K562 (cell line): ENCODE measurements at regions not wholly inside any gene's neighbourhood (a gene's known extent, or its start where the extent isn't known, plus 50 kb on each side); places are given as distances from the start of the nearest gene placed in this dataset.

ENCODE experiments used
- ATAC-seq: fragments of 200-7000 bp; cut with Tn5 transposase; 3 replicates; pipeline ENCODE4 v1.9.1; 2020; ENCODE audit warnings: moderate library complexity
- BruUV-seq: library from RNA; stranded (reverse); fragments of 400-500 nt; replicated peaks from 2 replicates; lab custom pipeline; 2021; lab: Mats Ljungman, UMichigan
- CTCF ChIA-PET: fragments of 300-600 bp; formaldehyde crosslinking; extraction: SDS; loops from one replicate; lab custom pipeline; 2021; ENCODE audit warnings: low intra/inter-chr PET ratio; lab: Yijun Ruan, JAX
- POLR2A ChIA-PET: fragments of 300-600, 350-650 bp; sonication (Branson Sonifier 250); formaldehyde crosslinking; extraction: SDS; loops from one replicate; lab custom pipeline; 2021; ENCODE audit warnings: antibody characterized with exemption, inconsistent platforms; lab: Yijun Ruan, JAX
- DNase-seq, 4 experiments: peaks; one replicate each; pipeline versions ENCODE4 v3.0.0 to v3.0.0-alpha.2; 2011 to 2018; ENCODE audit warnings: low spot score in 3 of 4, mixed read lengths in 3 of 4; ENCODE audit errors: extremely low read depth in 1 of 4
- FAIRE-seq: peaks from 2 replicates; lab custom pipeline; 2011; peaks lifted over from hg19 to GRCh38; lab: Jason Lieb, UNC
- H2AFZ ChIP-seq: 2 replicates; pipeline ENCODE4 v1.6.0; 2011; ENCODE audit warnings: low read depth, low read length, control low read depth, inconsistent platforms
- H3K27ac ChIP-seq: fragments of 200-600 bp; 3 replicates; pipeline ENCODE4 v1.8.0; 2011; ENCODE audit warnings: low read depth, mild to moderate bottlenecking, control low read depth, inconsistent platforms, low read length, moderate library complexity, mixed read lengths; ENCODE audit errors: extremely low read depth
- H3K27me3 ChIP-seq, 2 experiments: fragments of 300-600 bp in 1 of 2; 2 replicates in 1 of 2; 3 replicates in 1 of 2; pipeline versions ENCODE4 v1.6.0 to v1.8.0; 2011; ENCODE audit warnings: inconsistent platforms in 2 of 2, low read length in 2 of 2, mild to moderate bottlenecking in 1 of 2, mixed read lengths in 1 of 2, moderate library complexity in 1 of 2; ENCODE audit not compliant: control insufficient read depth in 2 of 2, insufficient read depth in 2 of 2
- H3K36me3 ChIP-seq: fragments of 300-600 bp; 3 replicates; pipeline ENCODE4 v1.8.0; 2011; ENCODE audit warnings: mild to moderate bottlenecking, low read length, inconsistent platforms; ENCODE audit not compliant: control insufficient read depth, insufficient read depth
- H3K4me1 ChIP-seq, 2 experiments: fragments of 200-600 bp in 1 of 2; replicated peaks in 1 of 2; 2 replicates in 1 of 2; 3 replicates in 1 of 2; pipeline versions ENCODE4 v1.5.1 to v1.8.0; 2011; ENCODE audit warnings: inconsistent platforms in 2 of 2, low read length in 2 of 2, mild to moderate bottlenecking in 1 of 2, mixed read lengths in 1 of 2, moderate library complexity in 1 of 2; ENCODE audit not compliant: control insufficient read depth in 2 of 2, insufficient read depth in 2 of 2
- H3K4me2 ChIP-seq: 2 replicates; pipeline ENCODE4 v1.6.1; 2011; ENCODE audit warnings: low read length, control low read depth, inconsistent platforms, mixed read lengths; ENCODE audit not compliant: insufficient read depth
- H3K4me3 ChIP-seq: fragments of 200-600 bp; sonication (generic), shearing (Covaris generic); 2 replicates; pipeline ENCODE4 v1.5.1; 2016; ENCODE audit warnings: control low read depth, inconsistent platforms
- H3K79me2 ChIP-seq: fragments of 200-600 bp; 3 replicates; pipeline ENCODE4 v1.8.0; 2011; ENCODE audit warnings: low read length, inconsistent platforms; ENCODE audit not compliant: control insufficient read depth, insufficient read depth
- H3K9ac ChIP-seq, 2 experiments: 2 replicates each; pipeline versions ENCODE4 v1.6.0 to v1.6.1; 2011; ENCODE audit warnings: low read depth in 2 of 2, low read length in 2 of 2, control low read depth in 1 of 2, inconsistent platforms in 1 of 2, mild to moderate bottlenecking in 1 of 2, mixed read lengths in 1 of 2; ENCODE audit not compliant: insufficient read depth in 1 of 2
- H3K9me1 ChIP-seq: one replicate; pipeline ENCODE4 v1.6.0; 2011; ENCODE audit warnings: inconsistent platforms, mild to moderate bottlenecking, low read length, moderate library complexity; ENCODE audit not compliant: control insufficient read depth, insufficient read depth
- H3K9me3 ChIP-seq: replicated peaks from 2 replicates; pipeline ENCODE4 v1.5.1; 2011; ENCODE audit warnings: low read depth, low read length, inconsistent platforms; ENCODE audit not compliant: control insufficient read depth, insufficient read depth
- H4K20me1 ChIP-seq: replicated peaks from 2 replicates; pipeline ENCODE4 v1.6.1; 2011; ENCODE audit warnings: low read length, inconsistent platforms, mixed read lengths; ENCODE audit not compliant: control insufficient read depth, insufficient read depth
- CC2D1A ChIP-seq: fragments of 450-650 bp; IDR thresholded peaks from 2 replicates; pipeline ENCODE4 v1.6.1; 2017; ENCODE audit warnings: mild to moderate bottlenecking
- CTBP1 ChIP-seq: fragments of 450-650 bp; IDR thresholded peaks from 2 replicates; pipeline ENCODE4 v1.6.1; 2016; ENCODE audit warnings: borderline replicate concordance
- E2F6 ChIP-seq, 2 experiments: IDR thresholded peaks; 2 replicates each; pipeline ENCODE4 v1.6.1; 2011; ENCODE audit warnings: borderline replicate concordance in 1 of 2, control low read depth in 1 of 2, low read depth in 1 of 2, low read length in 1 of 2, mild to moderate bottlenecking in 1 of 2, mixed read lengths in 1 of 2, moderate library complexity in 1 of 2; ENCODE audit not compliant: insufficient read depth in 1 of 2, insufficient read length in 1 of 2, poor library complexity in 1 of 2, severe bottlenecking in 1 of 2; ENCODE audit errors: extremely low read depth in 1 of 2
- HSF4 ChIP-seq: fragments of 250-450 bp; sonication (Bioruptor Pico); IDR thresholded peaks from 2 replicates; pipeline ENCODE4 v2.1.2; 2022; ENCODE audit warnings: mild to moderate bottlenecking, moderate library complexity, borderline replicate concordance
- KLF1 ChIP-seq: fragments of 450-650 bp; IDR thresholded peaks from 2 replicates; pipeline ENCODE4 v1.6.1; 2016; ENCODE audit warnings: missing genetic modification characterization, missing compliant biosample characterization
- KLF13 ChIP-seq: fragments of 450-650 bp; IDR thresholded peaks from 2 replicates; pipeline ENCODE4 v1.6.1; 2016; ENCODE audit warnings: missing genetic modification characterization, low read depth, mild to moderate bottlenecking, missing compliant biosample characterization, moderate library complexity, borderline replicate concordance
- MEF2A ChIP-seq: IDR thresholded peaks from 2 replicates; pipeline ENCODE4 v1.6.1; 2011; ENCODE audit warnings: low read depth, mild to moderate bottlenecking, low read length, moderate library complexity; ENCODE audit not compliant: control insufficient read depth
- MYC ChIP-seq, 2 experiments: fragments of 250-450 bp in 1 of 2; sonication (Bioruptor Pico) in 1 of 2; IDR thresholded peaks; 2 replicates each; pipeline versions ENCODE4 v1.5.1 to v1.6.1; 2012 to 2021; ENCODE audit warnings: low read depth in 2 of 2, borderline replicate concordance in 1 of 2, improper control_type of control experiment in 1 of 2, low read length in 1 of 2, mild to moderate bottlenecking in 1 of 2, moderate library complexity in 1 of 2
- NFRKB ChIP-seq: fragments of 450-650 bp; IDR thresholded peaks from 2 replicates; pipeline ENCODE4 v1.6.1; 2016; ENCODE audit warnings: low read depth
- PHF8 ChIP-seq: fragments of 200-600 bp; sonication (generic); IDR thresholded peaks from 2 replicates; pipeline ENCODE4 v1.6.1; 2012; ENCODE audit warnings: mixed run types, mild to moderate bottlenecking, inconsistent platforms, low read length, moderate library complexity, borderline replicate concordance
- POLR2A ChIP-seq: fragments of 450-650 bp; conservative IDR thresholded peaks from 2 replicates; pipeline ENCODE4 v1.6.1; 2016
- RBFOX2 ChIP-seq: fragments of 200-400 bp; formaldehyde crosslinking; IDR thresholded peaks from 2 replicates; pipeline ENCODE4 v1.6.1; 2017; ENCODE audit warnings: low read depth, mild to moderate bottlenecking, low read length, moderate library complexity
- RBM25 ChIP-seq: fragments of 200-400 bp; formaldehyde crosslinking; IDR thresholded peaks from 2 replicates; pipeline ENCODE4 v1.6.1; 2018; ENCODE audit warnings: low read length, low read depth, moderate library complexity; ENCODE audit not compliant: severe bottlenecking
- SUPT5H ChIP-seq: fragments of 450-650 bp; IDR thresholded peaks from 2 replicates; pipeline ENCODE4 v1.6.1; 2016
- TAF1 ChIP-seq: IDR thresholded peaks from 2 replicates; pipeline ENCODE4 v1.6.1; 2011; ENCODE audit warnings: mild to moderate bottlenecking, low read length, moderate library complexity; ENCODE audit not compliant: insufficient read depth, control insufficient read depth, severe bottlenecking; ENCODE audit errors: extremely low read depth
- TAF9B ChIP-seq: fragments of 450-650 bp; IDR thresholded peaks from 2 replicates; pipeline ENCODE4 v1.6.1; 2018; ENCODE audit warnings: mild to moderate bottlenecking; ENCODE audit not compliant: partially characterized antibody
- TFAP4 ChIP-seq: sonication (generic); formaldehyde crosslinking; IDR thresholded peaks from 2 replicates; pipeline ENCODE4 v1.8.0; 2022; ENCODE audit warnings: missing genetic modification reagents, mild to moderate bottlenecking, moderate library complexity, borderline replicate concordance
- ZNF263 ChIP-seq: sonication (generic); formaldehyde crosslinking; IDR thresholded peaks from 2 replicates; pipeline ENCODE4 v1.8.0; 2022; ENCODE audit warnings: mild to moderate bottlenecking, missing genetic modification reagents, borderline replicate concordance
- WGBS: fragments of 100-300 bp; shearing (Covaris generic); methylation state at CpG from one replicate; pipeline ENCODE4 v1.1.6; 2016; ENCODE audit warnings: low coverage, mixed read lengths; ENCODE audit not compliant: insufficient coverage; ENCODE audit errors: missing lambda C conversion rate; 5-methylcytosine and 5-hydroxymethylcytosine counted together
- in situ Hi-C: fragments of 300-500 bp; cut with MboI; formaldehyde crosslinking; loops from 4 replicates; pipeline ENCODE4 v1.15.0; 2018; ENCODE audit warnings: inconsistent platforms, mixed read lengths
- intact Hi-C: fragments of 100-400 bp; cut with micrococcal nuclease; formaldehyde crosslinking; loops from 2 replicates; pipeline ENCODE4 v1.14.2; 2022

- ATAC-seq (peak; percentile 87), FAIRE-seq (peak; percentile 88), DNase-seq (peak; percentile 41 to 74 (median 58))
- H3K79me2 ChIP-seq: peaks cover 25% of the 10 kb centered on the region
- H3K4me2 ChIP-seq: peak overlapping the region; percentile 81
- peaks cover 7 to 31% of the 10 kb centered on the region in 2 experiments for H3K27me3 ChIP-seq
- ChIA-PET CTCF (no interaction called here), POLR2A (interaction anchor here (0.5 to 1.0 kb wide), 3 partner anchors 10 to 71 kb away, joined by 3 to 5 read pairs (median 3); no protein-coding TSS in a partner anchor)
- H2AFZ ChIP-seq: peak overlapping the region; percentile 57
- intact Hi-C loops (no loop called here), in situ Hi-C loops (no loop called here)
- H3K9ac ChIP-seq: peak overlapping the region; percentile 61 to 92
- H3K4me1 ChIP-seq: peaks cover 0 to 30% of the 10 kb centered on the region in 2 experiments; a peak in 3 of 5 replicates
- no peaks in the 10 kb centered on the region for H3K9me1 ChIP-seq
- no peaks in the 10 kb centered on the region for H3K9me3 ChIP-seq
- peak overlapping the region; percentile 48; the same call in 2 of the 3 replicates for H3K27ac ChIP-seq
- peak overlapping the region; percentile 46 for H3K4me3 ChIP-seq
- H3K36me3 ChIP-seq: peaks cover 6% of the 10 kb centered on the region; the same call in 2 of the 3 replicates
- H4K20me1 ChIP-seq: no peaks in the 10 kb centered on the region; the same call in 1 of the 2 replicates
- WGBS: 7% methylated on average over 25 of the region's 25 CpGs
- TSS peak; percentile 86 for BruUV-seq
- TF ChIP-seq NFRKB: 0 out of 2 replicates have a peak, but pooled peaks have one; percentile 25
- TF ChIP-seq POLR2A: peak; percentile 81
- peak; percentile 74; the same call in 1 of the 2 replicates for TF ChIP-seq CTBP1
- peak; percentile 46; the same call in 1 of the 2 replicates for TF ChIP-seq PHF8
- TF ChIP-seq MYC (IDR thresholded peaks at IDR 0.05; ENCODE audit: low read depth, low read length): peak; percentile 11; the same call in 1 of the 2 replicates
- no peak for TF ChIP-seq MYC (CRISPR knock-in tag; IDR thresholded peaks at IDR 0.05; ENCODE audit: borderline replicate concordance, low read depth)
- TF ChIP-seq RBM25: peak; percentile 81
- TF ChIP-seq SUPT5H: peak; percentile 60
- no peak for TF ChIP-seq MEF2A
- TF ChIP-seq TFAP4 (CRISPR knock-in tag): 0 out of 2 replicates have a peak, but pooled peaks have one; percentile 18
- TF ChIP-seq CC2D1A: peak; percentile 83
- peak; percentile 94 for TF ChIP-seq ZNF263
- no peak for TF ChIP-seq HSF4 (CRISPR knock-in tag)
- peak; percentile 74 for TF ChIP-seq TAF9B
- TF ChIP-seq KLF13 (tag): peak; percentile 49; the same call in 1 of the 2 replicates
- TF ChIP-seq E2F6 (IDR thresholded peaks at IDR 0.05; ENCODE audit: borderline replicate concordance in 1 of 2, extremely low read depth in 1 of 2, insufficient read depth in 1 of 2, insufficient read length in 1 of 2, low read depth in 1 of 2, low read length in 1 of 2, poor library complexity in 1 of 2, severe bottlenecking in 1 of 2): peak in 1 of 2 experiments; percentile 36
- TF ChIP-seq TAF1: peak; percentile 34
- peak; percentile 48 for TF ChIP-seq RBFOX2
- peak; percentile 85 for TF ChIP-seq KLF1
These were observed 76.0 kb upstream of the C1orf174 start for GRCh38 chr1:3975903-3976630.
